ENCODE measurements at regions not wholly inside any gene's neighbourhood (a gene's known extent, or its start where the extent isn't known, plus 50 kb on each side); places are given as distances from the start of the nearest gene placed in this dataset.
A peak's percentile ranks its signal among the peaks of the same experiment; 100 is the strongest.
"Not testable (repeated sequence)": the region's sequence is repeated elsewhere in the genome, so short reads cannot be mapped to it uniquely, and the experiment has no call there.

GRCh38 chr3:63719796-63720445 is 67.4 kb downstream of the SNTN start:
- no peak for DNase-seq

GRCh38 chr3:63720951-63721350 is 68.5 kb downstream of the SNTN start:
- not testable (repeated sequence) for DNase-seq

GRCh38 chr3:63724987-63725386 is 72.5 kb downstream of the SNTN start:
- DNase-seq, result no peak

- DNase-seq, result no peak
Measured at GRCh38 chr3:63726656-63727055, 74.2 kb downstream of the SNTN start.

- DNase-seq, result no peak
Measured at GRCh38 chr3:63727233-63727632, 74.8 kb downstream of the SNTN start.

- no peak for DNase-seq
Measured at GRCh38 chr3:63731866-63732265, 79.4 kb downstream of the SNTN start.

- DNase-seq, result not testable (repeated sequence)
Measured at GRCh38 chr3:63733278-63733677, 80.8 kb downstream of the SNTN start.

- not testable (repeated sequence) for DNase-seq
Measured at GRCh38 chr3:63734632-63735031, 82.2 kb downstream of the SNTN start.

- not testable (repeated sequence) for DNase-seq
Measured at GRCh38 chr3:63736757-63737156, 82.3 kb upstream of the C3orf49 start.

GRCh38 chr3:63738577-63738976 is 80.5 kb upstream of the C3orf49 start:
- DNase-seq, result not testable (repeated sequence)

- DNase-seq, result no peak
Measured at GRCh38 chr3:63739474-63739873, 79.6 kb upstream of the C3orf49 start.

- DNase-seq, result no peak
Measured at GRCh38 chr3:63740116-63740515, 79.0 kb upstream of the C3orf49 start.

GRCh38 chr3:63744693-63745092 is 74.4 kb upstream of the C3orf49 start:
- not testable (repeated sequence) for DNase-seq

- DNase-seq, result no peak
Measured at GRCh38 chr3:63745757-63746156, 73.3 kb upstream of the C3orf49 start.

- no peak for DNase-seq
Measured at GRCh38 chr3:63746211-63746610, 72.9 kb upstream of the C3orf49 start.

GRCh38 chr3:63751459-63751858 is 67.6 kb upstream of the C3orf49 start:
- DNase-seq, result no peak

- peak; percentile 5 to 7 for DNase-seq
Measured at GRCh38 chr3:63753567-63753966, 65.5 kb upstream of the C3orf49 start.

GRCh38 chr3:63753995-63754394 is 65.1 kb upstream of the C3orf49 start:
- DNase-seq, result no peak

- no peak for DNase-seq
Measured at GRCh38 chr3:63762180-63762579, 56.9 kb upstream of the C3orf49 start.

- no peak for DNase-seq
Measured at GRCh38 chr3:63762934-63763550, 56.1 kb upstream of the C3orf49 start.

- no peak for DNase-seq
Measured at GRCh38 chr3:63764511-63764910, 54.6 kb upstream of the C3orf49 start.

- no peak for DNase-seq
Measured at GRCh38 chr3:63766261-63766660, 52.8 kb upstream of the C3orf49 start.

- DNase-seq, result no peak
Measured at GRCh38 chr3:63768386-63768785, 50.7 kb upstream of the C3orf49 start.

- DNase-seq, result no peak
Measured at GRCh38 chr3:63768888-63769287, 50.2 kb upstream of the C3orf49 start.
